Gastrocnemius medialis (tissue), 4 donors: ENCODE measurements at regions not wholly inside any gene's neighbourhood (a gene's known extent, or its start where the extent isn't known, plus 50 kb on each side); places are given as distances from the start of the nearest gene placed in this dataset.

ENCODE experiments used
- POLR2A ChIP-seq, 2 donors: fragments of 450-650 bp; IDR thresholded peaks; one replicate each; pipeline ENCODE4 v1.6.1; 2017; ENCODE audit warnings: antibody characterized with exemption in 2 of 2, mild to moderate bottlenecking in 2 of 2, moderate library complexity in 2 of 2
- TF ChIP-seq, protein P1 (sequence below), 5 experiments: fragments of 450-650 bp in 3 of 5; fragments of 200-600 bp in 2 of 5; sonication (generic) in 2 of 5; IDR thresholded peaks in 4 of 5; conservative IDR thresholded peaks in 1 of 5; 1 replicate in 4 of 5; 2 replicates in 1 of 5; pipeline ENCODE4 v1.5.1; 2016 to 2019; ENCODE audit warnings: antibody characterized with exemption in 5 of 5, mild to moderate bottlenecking in 3 of 5, moderate library complexity in 3 of 5

GRCh38 chr16:63702981-63703590 is 1418.8 kb downstream of the CDH11 start:
- TF ChIP-seq, protein P1, sequence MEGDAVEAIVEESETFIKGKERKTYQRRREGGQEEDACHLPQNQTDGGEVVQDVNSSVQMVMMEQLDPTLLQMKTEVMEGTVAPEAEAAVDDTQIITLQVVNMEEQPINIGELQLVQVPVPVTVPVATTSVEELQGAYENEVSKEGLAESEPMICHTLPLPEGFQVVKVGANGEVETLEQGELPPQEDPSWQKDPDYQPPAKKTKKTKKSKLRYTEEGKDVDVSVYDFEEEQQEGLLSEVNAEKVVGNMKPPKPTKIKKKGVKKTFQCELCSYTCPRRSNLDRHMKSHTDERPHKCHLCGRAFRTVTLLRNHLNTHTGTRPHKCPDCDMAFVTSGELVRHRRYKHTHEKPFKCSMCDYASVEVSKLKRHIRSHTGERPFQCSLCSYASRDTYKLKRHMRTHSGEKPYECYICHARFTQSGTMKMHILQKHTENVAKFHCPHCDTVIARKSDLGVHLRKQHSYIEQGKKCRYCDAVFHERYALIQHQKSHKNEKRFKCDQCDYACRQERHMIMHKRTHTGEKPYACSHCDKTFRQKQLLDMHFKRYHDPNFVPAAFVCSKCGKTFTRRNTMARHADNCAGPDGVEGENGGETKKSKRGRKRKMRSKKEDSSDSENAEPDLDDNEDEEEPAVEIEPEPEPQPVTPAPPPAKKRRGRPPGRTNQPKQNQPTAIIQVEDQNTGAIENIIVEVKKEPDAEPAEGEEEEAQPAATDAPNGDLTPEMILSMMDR (IDR thresholded peaks at IDR 0.05 in 4 of 5, conservative IDR thresholded peaks at IDR 0.05 in 1 of 5): no peak
- no peak for TF ChIP-seq POLR2A (IDR thresholded peaks at IDR 0.05)
